Fibroblast of peridontal ligament (primary cell): ENCODE measurements at regions not wholly inside any gene's neighbourhood (a gene's known extent, or its start where the extent isn't known, plus 50 kb on each side); places are given as distances from the start of the nearest gene placed in this dataset.

Experiments used
- DNase-seq: peaks from one replicate; pipeline ENCODE4 v3.0.0-alpha.2; 2010; ENCODE audit errors: extremely low read depth

DNA sequence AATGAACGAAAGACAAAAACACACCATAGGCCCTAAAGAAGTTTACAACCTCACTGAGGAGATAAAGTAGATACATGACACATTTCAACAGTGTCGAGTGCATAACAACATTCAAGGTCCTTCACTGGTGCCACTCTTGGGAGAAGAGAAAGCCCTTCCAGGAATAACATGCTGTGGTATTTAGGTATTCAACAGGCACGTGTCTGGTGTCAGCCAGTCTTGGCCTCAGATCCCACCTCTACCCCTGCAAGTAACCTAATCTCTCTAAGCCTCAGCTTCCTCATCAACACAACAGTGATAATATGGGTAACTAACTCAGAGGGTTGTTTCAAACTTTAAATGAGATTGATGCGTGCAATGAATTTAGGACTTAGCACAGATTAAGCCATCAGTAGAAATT lies 235.0 kb upstream of the ZC3H12C start:
- no peak for DNase-seq

DNA sequence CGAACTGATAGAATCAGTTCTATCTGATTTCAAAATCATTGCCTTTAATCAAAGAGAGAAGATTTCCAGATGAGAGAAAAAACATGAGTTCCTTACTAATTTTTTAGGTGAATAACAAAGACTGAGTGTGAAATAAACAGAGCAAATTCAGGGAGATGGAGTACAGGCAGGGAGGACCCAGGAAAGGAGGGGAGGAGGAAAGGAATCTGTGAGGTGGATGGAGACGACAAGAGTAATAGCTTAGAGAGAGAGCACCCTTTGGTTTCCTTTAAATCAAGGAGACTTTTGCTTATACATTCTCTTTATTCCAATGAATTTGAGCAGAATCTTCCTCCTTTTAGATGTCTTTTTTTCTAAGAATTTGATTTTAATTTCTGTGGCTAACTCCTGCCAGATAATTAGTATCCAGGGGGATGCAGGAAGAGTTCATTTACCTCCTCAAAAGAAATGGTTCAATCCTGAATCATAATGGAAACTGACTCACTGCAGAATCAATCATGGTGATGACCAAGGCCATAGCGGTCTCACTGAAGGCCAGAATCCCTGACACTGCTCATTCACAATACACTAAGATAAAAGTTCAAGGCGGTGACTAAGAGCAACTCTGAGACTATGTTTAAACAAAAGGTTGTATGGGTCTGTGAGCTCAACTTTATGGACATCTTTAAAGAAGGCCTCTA lies 234.0 kb upstream of the ZC3H12C start:
- DNase-seq = peak; percentile 46

DNA sequence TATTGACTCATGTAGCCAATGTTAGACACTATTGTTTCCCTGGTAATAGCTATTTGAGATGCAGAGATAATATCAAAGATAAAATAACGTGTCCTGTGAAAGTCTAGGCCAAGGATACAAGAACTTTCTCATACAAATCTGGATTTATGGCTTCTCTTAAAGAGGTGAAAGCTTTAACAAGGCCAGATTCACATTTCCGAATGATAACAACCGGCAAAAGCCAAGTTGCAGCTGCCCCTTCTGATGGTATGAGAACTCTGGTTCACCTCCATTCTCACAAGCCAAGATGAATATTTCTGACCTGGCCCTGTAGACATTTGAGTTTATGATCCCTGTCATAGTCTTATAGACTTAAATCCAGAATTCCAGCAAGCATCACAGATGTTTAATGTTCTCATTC lies 230.4 kb upstream of the ZC3H12C start:
- no peak for DNase-seq

DNA sequence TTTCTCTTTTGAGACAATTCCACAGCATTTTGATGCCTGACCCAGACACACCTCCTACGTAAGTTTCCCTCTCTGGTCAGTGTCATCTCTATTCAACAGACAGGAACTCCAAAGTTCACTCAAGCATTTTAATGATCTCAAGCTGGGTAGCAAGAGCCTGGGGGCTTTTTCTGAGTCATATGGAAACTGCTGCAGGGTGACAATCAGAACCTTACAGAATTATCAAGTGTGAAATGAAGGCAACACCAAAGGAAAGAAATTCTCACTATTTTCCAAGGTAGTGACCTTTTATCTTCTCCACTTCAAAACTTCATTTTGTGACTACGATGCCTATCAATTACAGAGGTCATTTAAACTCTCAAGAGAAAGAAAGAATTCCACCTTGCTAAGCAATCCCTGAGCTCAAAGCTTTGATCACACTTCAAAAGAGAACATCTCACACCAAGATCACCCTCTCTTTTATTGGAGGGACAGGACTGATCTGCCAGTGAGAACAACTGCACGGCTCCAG lies 229.0 kb upstream of the ZC3H12C start:
- no peak for DNase-seq

DNA sequence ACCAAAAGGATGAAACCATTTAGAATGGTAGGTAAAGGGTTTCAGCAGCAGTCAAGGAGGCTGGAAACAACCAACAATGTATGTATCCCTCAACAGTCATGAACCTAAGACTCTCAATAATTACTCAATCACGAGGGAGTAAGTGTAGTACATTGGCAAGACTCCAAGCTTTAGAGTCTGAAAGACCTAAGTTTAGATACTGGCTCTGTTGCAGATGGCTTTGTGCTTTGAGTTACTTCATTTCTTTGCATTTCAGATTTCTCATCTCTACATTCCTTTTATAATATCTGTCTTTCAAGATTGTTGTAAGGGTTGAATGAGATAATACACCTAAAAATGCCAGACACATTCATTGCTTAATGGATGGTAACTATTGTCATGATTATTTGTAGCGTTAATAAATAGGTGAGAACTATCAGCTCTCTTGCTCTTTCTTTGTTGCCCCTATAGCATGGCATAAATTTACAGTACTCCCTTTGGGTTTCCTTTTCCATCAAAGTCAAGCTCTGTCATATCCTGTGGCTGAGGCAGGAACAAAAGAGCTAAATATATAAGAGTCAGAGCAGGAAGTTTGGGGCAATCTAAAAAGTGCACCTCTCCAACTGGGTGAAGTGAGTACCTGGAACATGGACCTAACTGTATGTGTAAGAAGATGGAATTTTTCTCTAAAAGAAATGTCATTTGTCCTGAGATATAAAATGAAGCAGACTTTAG lies 228.2 kb upstream of the ZC3H12C start:
- peak; percentile 54 for DNase-seq

DNA sequence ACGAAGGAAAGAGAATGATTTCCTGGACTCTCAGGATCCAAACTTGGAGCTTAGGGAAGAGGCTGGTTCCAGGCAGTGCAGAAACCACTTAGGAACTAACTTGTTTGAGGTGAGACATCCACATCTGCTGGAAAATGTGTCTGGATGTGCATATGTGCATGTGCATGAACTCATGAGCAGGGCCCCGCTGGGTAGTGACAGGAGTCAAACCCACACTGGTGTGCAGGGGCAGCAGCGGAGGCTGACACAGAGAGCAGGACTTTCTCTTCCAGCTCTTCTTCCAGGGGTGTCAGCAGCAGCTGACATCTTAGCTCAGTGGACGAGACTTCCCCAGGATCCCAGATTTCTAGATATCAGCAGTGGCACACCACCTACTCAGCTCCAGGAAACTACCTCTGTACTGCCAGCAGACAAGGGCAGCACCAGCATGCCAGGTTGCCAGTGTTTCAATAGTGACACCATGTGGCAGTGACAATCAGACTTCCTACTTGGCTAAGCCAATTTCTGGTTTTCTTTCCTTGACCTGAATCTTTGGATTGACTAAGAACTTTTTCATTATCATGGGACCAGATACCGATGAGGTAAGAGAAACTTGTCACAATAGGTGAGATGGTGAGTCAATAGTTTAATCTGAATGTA lies 227.5 kb upstream of the ZC3H12C start:
- no peak for DNase-seq

DNA sequence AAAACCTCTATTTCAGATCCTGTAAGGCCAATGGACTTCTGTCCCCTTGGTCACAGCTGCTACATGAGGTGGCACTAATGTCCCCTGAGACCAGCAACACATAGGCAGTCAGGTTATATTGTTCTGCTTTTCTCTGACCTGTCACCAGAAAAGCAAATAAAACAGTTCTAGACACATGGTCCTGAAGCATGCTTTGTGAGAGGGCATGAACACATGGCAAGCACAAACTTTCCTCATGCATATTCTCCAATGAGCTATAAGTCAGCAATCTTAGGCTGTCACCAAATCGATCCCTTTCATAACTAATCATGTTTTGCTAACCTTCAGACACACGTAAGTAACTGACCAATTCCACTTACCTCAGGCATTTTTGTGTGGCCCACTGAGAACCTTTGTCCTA lies 225.4 kb upstream of the ZC3H12C start:
- DNase-seq = no peak

DNA sequence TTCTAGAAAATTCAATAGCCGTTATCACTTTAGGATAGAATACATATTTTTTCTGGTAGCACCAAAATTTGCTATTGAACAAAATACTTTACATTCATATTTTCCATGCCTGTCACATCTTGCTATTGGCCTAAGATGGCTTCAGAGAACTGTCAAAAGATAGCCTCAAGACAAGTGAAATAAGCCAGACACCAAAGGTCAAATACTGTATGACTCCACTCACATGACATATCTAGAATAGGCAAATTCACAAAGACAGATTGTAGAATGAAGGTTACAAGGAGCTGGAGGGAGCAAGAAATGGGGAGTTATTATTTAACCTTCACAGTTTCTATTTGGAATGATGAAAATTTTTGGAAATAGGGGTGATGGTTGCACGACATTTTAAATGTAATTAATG lies 223.7 kb upstream of the ZC3H12C start:
- DNase-seq = no peak

DNA sequence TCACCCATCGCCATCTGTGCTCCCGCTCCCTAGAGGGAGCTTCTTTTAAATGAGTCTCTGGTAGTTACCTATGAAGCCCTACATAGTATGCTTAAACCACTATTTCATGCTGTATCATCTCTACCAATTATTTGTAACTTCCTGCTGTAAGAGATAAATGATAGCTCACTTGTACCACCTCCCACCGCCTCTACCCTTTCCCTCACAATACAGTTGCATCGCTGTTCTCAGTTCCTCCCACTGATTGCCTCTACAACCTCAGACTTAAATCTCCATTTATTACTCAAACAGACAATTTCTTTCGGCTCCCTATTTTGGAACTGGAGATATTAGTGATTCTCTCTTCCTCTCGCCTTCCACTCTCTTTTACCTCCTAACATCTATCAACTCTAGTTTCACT lies 222.9 kb upstream of the ZC3H12C start:
- DNase-seq = no peak

DNA sequence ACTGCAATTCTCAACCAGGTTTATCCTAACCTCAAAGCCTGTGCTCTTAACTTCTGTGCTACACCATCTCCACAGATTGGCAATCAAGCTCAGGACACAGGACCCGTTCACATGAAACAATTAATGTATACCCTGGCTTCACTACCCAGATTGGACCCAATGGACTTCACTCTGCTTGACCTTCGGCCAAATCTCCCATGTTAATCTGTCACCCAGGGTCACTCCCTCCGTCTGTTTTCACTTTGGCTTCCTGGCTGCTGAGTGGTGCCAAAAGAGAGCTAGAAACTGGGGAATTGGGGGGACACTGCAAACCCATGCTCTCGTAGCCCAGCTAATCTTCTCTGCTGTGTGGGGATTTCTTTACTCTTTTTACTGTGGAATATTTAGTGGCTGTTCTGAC lies 216.1 kb upstream of the ZC3H12C start:
- no peak for DNase-seq

DNA sequence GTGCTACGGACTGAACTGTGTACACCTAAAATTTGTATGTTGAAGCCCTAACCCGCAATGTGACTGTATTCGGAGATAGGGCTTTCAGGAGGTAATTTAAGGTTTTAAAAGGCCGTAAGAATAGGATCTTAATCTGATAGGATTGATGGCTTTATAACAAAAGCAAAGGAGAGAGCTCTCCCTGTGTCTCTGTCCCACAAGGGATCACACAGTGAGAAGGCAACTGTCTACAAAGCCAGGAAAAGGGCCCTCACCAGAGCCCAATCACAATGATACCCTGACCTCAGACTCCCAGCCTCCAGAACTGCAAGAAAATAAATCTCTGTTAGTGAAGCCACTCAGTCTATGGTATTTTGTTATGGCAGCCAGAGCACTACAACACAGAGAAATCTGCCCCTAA lies 208.7 kb upstream of the ZC3H12C start:
- no peak for DNase-seq

DNA sequence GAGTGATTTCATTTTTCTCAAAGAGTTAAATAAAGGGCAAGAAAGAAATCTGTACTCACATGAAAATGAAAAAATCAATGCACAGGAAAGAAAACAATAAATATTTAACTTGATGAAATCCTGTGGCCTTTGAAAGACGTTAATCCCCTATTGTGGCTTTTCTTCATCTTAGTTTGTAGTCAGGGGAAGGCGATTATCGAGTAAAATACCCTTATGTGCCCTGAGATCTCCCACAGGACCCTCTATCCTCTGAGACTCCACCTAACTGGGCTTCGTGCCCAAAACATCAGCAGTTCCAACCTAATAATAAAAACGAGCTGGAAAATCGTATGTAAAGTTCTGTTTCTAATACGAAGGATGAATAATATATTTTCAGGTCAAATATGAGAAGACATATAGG lies 208.2 kb upstream of the ZC3H12C start:
- DNase-seq = no peak

DNA sequence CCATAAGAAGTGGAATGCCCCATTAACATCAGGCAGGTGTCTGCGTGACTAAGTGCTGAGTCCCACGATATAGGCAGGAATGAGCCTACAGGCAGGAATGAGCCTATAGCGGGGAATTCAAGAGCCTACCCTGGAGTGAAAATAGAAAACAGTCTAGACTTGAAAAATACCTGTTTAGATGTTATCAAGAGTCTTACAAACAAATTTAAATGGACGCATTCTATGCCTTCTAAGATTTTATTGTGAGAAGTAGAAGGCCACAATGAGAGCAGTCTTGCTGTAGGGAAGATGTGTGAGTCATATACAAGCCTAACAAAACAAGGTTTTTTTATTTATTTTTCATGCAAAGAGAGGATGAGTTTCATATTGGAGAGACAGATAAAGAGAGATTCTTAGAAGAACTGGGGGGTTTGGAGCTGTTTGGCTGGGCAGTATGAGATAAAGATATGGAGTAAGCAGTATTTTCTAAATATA lies 200.8 kb upstream of the ZC3H12C start:
- DNase-seq = no peak

DNA sequence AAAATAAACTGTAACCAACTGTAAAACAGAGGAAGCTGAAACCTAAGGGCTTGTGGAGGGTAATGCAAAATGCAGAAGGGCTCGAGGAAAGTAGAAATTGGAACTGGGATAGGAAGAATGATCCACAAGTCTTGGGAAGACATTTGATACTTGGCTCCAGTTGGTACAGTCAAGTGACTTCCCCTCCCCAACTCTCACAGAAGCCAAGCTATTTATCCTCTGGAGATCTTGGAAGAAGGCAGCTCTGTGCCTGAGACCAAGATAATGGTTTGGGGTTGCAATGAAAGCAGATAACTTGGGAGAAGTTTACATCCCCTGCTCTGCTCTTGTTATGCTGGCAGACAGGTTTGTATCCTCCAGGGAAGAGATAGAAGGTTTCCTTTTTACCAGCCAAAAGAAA lies 198.9 kb upstream of the ZC3H12C start:
- DNase-seq = no peak

DNA sequence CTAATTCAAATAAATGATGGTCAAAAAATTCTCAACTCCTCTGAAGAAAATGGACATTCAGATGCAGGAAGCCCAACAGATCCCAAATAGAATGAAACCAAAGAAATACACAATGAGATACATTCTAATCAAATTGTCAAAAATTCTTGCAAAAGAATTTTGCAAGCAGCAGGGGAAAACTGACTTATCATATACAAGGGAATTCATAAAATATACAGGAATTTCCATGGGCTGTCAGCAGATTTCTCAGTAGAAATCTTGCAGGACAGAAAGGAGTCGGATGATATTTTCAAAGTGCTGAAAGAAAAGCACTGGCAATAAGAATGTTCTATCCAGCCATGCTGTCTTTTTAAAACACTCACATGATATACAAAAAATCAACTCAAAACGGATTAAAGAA lies 194.6 kb upstream of the ZC3H12C start:
- no peak for DNase-seq

DNA sequence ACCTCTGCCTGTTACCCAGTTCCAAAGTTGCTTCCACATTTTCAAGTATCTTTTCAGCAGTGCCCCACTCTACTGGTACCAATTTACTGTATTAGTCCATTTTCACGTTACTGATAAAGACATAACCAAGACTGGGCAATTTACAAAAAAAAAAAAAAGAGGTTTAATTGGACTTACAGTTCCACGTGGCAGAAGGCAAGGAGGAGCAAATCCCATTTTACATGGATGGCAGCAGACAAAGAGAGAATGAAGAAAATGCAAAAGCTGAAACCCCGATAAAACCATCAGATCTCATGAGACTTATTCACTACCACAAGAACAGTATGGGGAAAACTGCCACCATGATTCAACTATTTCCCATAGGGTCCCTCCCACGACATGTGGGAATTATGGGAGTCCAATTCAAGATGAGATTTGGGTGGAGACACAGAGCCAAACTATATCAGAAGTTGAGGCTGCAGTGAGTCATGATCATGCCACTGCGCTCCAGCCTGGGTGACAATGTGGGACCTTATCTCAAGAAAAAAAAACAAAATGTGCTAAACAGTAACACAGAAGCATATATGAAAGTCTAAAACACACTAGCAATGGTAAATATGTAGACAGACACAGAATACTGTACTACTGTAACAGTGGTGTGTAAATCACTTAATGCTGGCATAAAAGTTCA lies 190.3 kb upstream of the ZC3H12C start:
- DNase-seq = no peak

DNA sequence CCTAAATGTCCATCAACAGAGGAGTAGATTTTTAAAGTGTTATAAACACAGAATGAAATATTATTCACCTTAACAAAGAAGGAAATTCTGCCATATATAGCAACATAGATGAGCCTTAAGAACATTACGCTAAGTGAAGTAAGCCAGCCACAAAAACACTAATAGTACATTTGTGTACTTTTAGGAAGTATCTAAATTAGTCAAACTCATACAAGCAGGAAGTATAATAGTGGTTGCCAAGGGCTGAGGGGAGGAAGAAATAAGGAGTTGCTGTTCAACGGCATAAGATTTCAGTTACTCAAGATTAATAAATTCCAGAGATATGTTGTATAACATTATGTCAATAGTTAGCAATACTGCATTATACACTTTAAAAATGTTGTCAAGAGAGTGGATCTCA lies 181.7 kb upstream of the ZC3H12C start:
- DNase-seq = no peak

DNA sequence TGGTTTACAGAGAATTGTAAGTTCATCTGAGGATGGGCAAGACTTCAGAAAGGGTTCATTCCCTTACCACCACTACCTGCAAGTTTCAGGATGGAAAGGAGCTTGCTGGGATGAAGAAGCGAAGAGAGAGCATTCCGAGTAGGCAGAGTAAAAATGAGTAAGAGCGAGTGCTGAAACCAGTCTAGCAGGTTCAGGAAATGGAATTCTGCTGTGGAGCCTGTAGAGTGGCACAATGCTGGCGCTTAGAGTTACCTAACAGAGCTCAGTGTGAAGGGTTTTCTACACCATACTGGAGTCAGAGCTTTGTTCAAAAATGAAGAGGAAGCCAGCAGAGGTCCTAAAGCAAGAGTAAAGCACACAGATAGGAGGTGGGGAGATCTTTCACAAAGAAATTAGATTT lies 179.2 kb upstream of the ZC3H12C start:
- no peak for DNase-seq

DNA sequence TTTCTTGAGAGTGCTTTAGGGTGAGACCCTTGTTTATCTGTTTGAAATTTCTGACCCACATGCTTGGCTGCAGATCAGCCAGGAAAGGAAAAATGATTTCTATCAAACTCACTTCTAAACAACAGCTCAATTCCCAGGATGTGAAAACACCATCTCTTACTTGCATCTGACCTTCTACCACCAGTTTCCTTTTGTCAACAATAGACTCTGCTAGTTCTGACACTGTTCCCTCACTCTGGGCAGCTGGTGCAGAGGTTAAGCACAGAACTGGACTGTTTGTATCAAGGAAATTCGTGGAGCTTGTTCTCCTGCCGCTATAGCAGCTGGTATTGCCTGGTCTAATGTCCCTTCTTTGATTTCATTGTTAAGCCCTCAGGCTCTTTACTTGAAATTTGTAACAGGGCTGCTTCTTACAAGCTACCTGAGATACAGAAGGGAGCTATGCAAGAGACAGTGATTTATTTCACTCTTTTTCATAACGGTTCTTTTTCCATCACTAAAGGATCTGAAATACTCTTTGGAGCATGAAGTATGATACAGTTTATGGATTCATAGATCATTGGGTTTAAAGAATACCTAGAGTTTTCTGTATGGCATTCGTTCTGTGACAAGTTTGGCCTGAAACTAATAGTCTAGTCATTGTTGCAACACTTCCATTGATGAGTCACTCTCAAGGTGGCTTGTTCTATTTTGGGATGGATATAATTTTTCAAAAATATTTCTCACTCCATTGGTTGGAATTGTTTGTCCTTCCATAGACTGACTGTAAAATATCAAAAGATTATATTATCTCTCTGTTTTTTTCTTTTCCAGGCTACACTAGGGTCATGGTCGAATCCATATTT lies 178.2 kb upstream of the ZC3H12C start:
- DNase-seq = no peak

DNA sequence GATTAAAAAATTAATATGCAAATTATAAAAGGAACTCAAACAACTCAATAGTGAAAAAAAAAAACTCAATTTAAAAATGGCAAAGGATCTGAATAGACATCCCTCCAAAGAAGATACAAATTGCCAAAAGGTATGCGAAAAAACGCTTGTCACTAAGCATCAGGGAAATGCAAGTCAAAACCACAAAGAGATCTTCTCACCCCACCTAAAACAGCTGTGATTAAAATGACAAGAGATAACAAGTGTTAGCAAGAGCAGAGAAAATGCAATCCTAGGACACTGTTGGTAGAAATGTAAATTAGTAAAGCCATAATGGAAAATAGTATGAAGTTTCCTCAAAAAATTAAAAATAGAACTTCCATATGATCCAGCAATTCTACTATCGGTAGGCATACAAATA lies 166.3 kb upstream of the ZC3H12C start:
- no peak for DNase-seq

DNA sequence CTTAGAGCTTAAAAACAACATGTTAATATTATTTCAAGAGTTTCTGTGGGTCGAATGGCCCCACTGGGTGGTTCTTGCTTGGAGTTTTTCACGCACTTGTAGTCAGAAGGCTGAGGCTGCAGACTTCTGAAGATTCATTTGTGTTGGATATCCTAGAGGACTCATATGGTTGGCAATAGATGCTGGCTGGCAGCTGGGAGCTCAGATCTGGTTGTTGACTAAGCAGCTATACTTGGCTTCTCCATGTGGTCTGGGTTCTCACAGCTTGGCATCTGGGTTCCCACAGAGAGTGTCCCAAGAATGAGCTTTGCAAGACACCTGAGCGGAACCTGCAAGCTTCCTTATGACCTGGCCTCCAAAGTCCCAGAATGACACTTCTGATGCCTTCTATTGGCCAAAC lies 163.9 kb upstream of the ZC3H12C start:
- DNase-seq = no peak

DNA sequence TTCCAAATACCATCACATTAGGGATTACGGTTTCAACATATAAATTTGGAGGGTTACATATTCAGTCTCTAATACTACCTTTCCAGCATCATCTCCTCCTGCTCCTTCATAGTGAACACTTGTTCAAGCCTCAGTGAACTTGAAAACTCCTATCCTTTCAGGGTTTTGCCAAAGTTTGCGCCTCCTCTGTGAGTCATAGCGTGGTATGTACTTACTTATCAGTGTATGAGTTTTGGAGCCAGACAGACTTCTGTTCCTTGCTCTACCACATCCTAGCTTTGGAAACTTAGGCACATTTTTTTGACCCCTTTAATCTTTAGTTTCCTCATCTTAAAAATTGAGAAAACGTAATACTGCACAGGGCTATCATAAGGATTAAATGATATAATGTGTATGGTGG lies 160.1 kb upstream of the ZC3H12C start:
- no peak for DNase-seq
